ENCODE measurements at regions not wholly inside any gene's neighbourhood (a gene's known extent, or its start where the extent isn't known, plus 50 kb on each side); places are given as distances from the start of the nearest gene placed in this dataset.

- Mint-ChIP-seq H3K4me1 (peaks cover 2% of the 10 kb centered on the region), H3K27ac (no peak overlapping the region), H3K4me3 (no peak overlapping the region), H3K36me3 (ENCODE audit: low read depth) (no peaks in the 10 kb centered on the region), H3K27me3 (peaks cover 66% of the 10 kb centered on the region)
- ATAC-seq (no peak), DNase-seq (no peak)
- H3K9me3 ChIP-seq (ENCODE audit: control insufficient read depth, low read length, poor library complexity, severe bottlenecking): no peaks in the 10 kb centered on the region
These were observed 200.6 kb downstream of the PHETA1 start for GRCh38 chr12:111168009-111168900.

GRCh38 chr12:111166779-111167540 is 201.9 kb downstream of the PHETA1 start:
- peaks cover 2% of the 10 kb centered on the region for H3K4me1 Mint-ChIP-seq
- no peaks in the 10 kb centered on the region for H3K9me3 ChIP-seq (ENCODE audit: control insufficient read depth, low read length, poor library complexity, severe bottlenecking)
- no peak overlapping the region for H3K4me3 Mint-ChIP-seq
- no peak overlapping the region for H3K27ac Mint-ChIP-seq
- peaks cover 61% of the 10 kb centered on the region for H3K27me3 Mint-ChIP-seq
- ATAC-seq (no peak), DNase-seq (no peak)
- H3K36me3 Mint-ChIP-seq (ENCODE audit: low read depth): peaks cover 2% of the 10 kb centered on the region

GRCh38 chr12:111164833-111165525 is 203.9 kb downstream of the PHETA1 start:
- no peaks in the 10 kb centered on the region for H3K9me3 ChIP-seq (ENCODE audit: control insufficient read depth, low read length, poor library complexity, severe bottlenecking)
- Mint-ChIP-seq H3K4me1 (no peaks in the 10 kb centered on the region), H3K36me3 (ENCODE audit: low read depth) (peaks cover 4% of the 10 kb centered on the region), H3K27me3 (peaks cover 64% of the 10 kb centered on the region), H3K4me3 (no peak overlapping the region), H3K27ac (no peak overlapping the region)
- ATAC-seq (no peak), DNase-seq (no peak)

DNA sequence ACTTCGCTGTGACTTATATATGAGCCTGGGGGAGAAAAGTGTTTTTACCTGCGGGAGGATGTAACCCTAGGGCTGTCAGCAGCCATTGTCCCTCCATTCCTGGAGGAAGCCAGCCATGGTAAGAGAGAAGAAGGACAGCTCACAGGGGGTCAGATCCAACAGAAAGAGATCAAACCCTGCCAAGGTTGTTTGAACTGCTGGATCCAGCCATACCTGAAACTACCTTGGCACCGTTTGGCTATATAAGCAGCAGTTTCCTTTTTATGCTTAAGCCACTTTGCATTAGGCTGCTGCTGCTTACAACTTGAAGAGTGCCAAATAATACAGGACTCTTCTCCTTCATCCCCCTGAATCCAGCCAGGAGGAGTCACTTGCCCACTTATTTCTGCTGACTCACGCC is 205.5 kb downstream of the PHETA1 start:
- Mint-ChIP-seq H3K4me3 (no peak overlapping the region), H3K27me3 (peaks cover 56% of the 10 kb centered on the region), H3K27ac (no peak overlapping the region), H3K36me3 (ENCODE audit: low read depth) (peaks cover 4% of the 10 kb centered on the region), H3K4me1 (no peaks in the 10 kb centered on the region)
- ATAC-seq: no peak
- H3K9me3 ChIP-seq (ENCODE audit: control insufficient read depth, low read length, poor library complexity, severe bottlenecking): no peaks in the 10 kb centered on the region
- DNase-seq: no peak

DNA sequence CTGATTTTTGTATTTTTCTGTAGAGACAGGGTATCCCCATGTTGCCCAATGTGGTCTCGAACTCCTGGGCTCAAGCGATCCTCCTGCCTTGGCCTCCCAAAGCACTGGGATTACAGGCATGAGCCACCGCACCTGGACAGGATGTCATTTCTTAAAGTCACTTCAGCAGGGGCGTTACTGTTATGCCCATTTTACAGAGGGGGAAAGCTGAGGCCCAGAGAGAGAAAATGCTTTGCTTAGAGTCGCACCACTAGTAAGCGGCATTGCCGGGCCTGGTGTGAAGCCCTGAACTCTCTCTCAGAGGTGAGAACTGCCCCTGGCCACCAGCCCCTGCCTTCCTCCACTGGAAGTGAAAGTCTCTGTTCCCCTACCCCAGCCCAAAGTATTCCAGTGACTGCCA is 207.0 kb downstream of the PHETA1 start:
- H3K27ac Mint-ChIP-seq: no peak overlapping the region
- no peak overlapping the region for H3K4me3 Mint-ChIP-seq
- H3K4me1 Mint-ChIP-seq: peaks cover 3% of the 10 kb centered on the region
- H3K9me3 ChIP-seq (ENCODE audit: control insufficient read depth, low read length, poor library complexity, severe bottlenecking): no peaks in the 10 kb centered on the region
- ATAC-seq (no peak), DNase-seq (no peak)
- peaks cover 4% of the 10 kb centered on the region for H3K36me3 Mint-ChIP-seq (ENCODE audit: low read depth)
- H3K27me3 Mint-ChIP-seq: peaks cover 50% of the 10 kb centered on the region

DNA sequence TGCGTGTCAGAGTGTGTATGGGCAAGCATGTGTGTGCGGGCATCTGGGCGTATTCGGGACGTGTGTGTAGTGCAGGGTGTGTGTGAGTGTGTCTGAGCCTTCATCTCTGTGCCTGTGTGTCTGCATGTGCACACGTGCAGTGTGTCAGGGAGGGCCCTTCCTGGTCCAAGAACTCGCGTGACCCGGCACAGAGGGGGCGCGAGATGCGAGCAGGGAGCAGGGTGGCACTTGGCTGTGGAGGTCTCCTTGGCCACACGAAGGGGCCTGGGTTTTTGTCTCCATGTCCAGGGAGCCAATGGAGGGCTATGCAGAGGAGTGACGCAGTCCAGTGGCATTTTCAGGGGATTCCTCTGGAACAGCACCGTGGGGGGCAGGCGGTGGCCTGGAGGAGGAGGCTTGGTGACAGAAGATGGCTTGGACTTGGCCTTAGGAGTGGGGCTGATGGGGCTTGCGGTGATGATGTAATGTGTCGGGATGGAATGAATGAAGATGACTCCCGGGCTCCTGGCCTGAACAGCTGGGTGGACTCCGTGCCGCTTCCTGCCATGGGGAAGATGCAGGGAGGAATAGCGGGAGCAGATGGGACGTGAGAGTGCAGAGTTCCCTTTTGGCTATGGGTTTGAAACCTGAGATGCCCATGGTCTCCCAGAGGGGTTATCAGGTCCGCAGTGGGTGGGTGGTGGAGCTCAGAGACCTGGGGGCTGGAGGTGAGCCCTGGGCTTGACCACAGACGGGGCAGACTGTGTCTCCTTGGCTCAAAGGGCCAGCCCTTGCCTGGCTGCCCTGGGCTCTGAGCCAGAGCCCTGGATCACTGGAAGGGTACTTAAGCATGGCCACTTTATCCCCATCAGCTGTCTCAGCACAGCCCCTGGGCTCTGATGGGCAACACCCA is 208.3 kb downstream of the PHETA1 start:
- no peak overlapping the region for H3K27ac Mint-ChIP-seq
- ATAC-seq (no peak), DNase-seq (no peak)
- H3K27me3 Mint-ChIP-seq: peaks cover 45% of the 10 kb centered on the region
- no peaks in the 10 kb centered on the region for H3K9me3 ChIP-seq (ENCODE audit: control insufficient read depth, low read length, poor library complexity, severe bottlenecking)
- H3K4me1 Mint-ChIP-seq: peaks cover 3% of the 10 kb centered on the region
- no peak overlapping the region for H3K4me3 Mint-ChIP-seq
- H3K36me3 Mint-ChIP-seq (ENCODE audit: low read depth): peaks cover 4% of the 10 kb centered on the region

GRCh38 chr12:111158992-111159391 is 209.9 kb downstream of the PHETA1 start:
- peaks cover 45% of the 10 kb centered on the region for H3K27me3 Mint-ChIP-seq
- no peak for DNase-seq
- ATAC-seq: no peak
- no peak overlapping the region for H3K27ac Mint-ChIP-seq
- no peaks in the 10 kb centered on the region for H3K9me3 ChIP-seq (ENCODE audit: control insufficient read depth, low read length, poor library complexity, severe bottlenecking)
- peaks cover 4% of the 10 kb centered on the region for H3K36me3 Mint-ChIP-seq (ENCODE audit: low read depth)
- H3K4me1 Mint-ChIP-seq: peaks cover 3% of the 10 kb centered on the region
- H3K4me3 Mint-ChIP-seq: no peak overlapping the region

- Mint-ChIP-seq H3K36me3 (ENCODE audit: low read depth) (peaks cover 3% of the 10 kb centered on the region), H3K4me1 (peaks cover 3% of the 10 kb centered on the region), H3K27me3 (peaks cover 47% of the 10 kb centered on the region), H3K27ac (no peak overlapping the region), H3K4me3 (no peak overlapping the region)
- no peak for DNase-seq
- H3K9me3 ChIP-seq (ENCODE audit: control insufficient read depth, low read length, poor library complexity, severe bottlenecking): no peaks in the 10 kb centered on the region
- ATAC-seq: no peak
These were observed 211.4 kb downstream of the PHETA1 start for GRCh38 chr12:111157486-111157885.

DNA sequence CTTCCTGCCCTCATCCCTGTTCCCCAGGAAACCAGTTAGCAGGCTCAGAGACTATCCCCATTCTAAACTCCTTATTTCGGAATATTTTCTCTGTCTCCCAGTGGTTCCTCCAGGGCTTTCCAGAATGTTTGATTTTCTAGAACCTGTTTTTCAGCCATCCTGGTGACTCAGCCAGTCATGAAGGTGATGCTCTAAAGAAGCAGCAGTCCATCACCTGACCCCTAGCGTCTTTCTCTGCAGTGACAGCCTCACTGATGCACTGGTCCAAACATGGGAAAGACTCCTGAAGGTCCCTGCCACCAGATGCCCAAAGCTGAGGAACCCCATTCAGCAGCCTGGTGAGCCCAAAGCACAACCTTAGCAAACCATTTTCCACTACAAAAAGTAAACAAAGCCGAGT is 212.6 kb downstream of the PHETA1 start:
- H3K9me3 ChIP-seq (ENCODE audit: control insufficient read depth, low read length, poor library complexity, severe bottlenecking): no peaks in the 10 kb centered on the region
- DNase-seq (no peak), ATAC-seq (no peak)
- Mint-ChIP-seq H3K27me3 (peaks cover 54% of the 10 kb centered on the region), H3K4me3 (no peak overlapping the region), H3K36me3 (ENCODE audit: low read depth) (peaks cover 3% of the 10 kb centered on the region), H3K4me1 (peaks cover 3% of the 10 kb centered on the region), H3K27ac (no peak overlapping the region)

- ATAC-seq: no peak
- DNase-seq: no peak
- Mint-ChIP-seq H3K4me3 (no peak overlapping the region), H3K4me1 (peaks cover 3% of the 10 kb centered on the region), H3K27me3 (peaks cover 52% of the 10 kb centered on the region), H3K27ac (no peak overlapping the region), H3K36me3 (ENCODE audit: low read depth) (peaks cover 4% of the 10 kb centered on the region)
- no peaks in the 10 kb centered on the region for H3K9me3 ChIP-seq (ENCODE audit: control insufficient read depth, low read length, poor library complexity, severe bottlenecking)
These were observed 213.4 kb downstream of the PHETA1 start for GRCh38 chr12:111155521-111155920.

GRCh38 chr12:111155020-111155419 is 213.9 kb downstream of the PHETA1 start:
- no peak for ATAC-seq
- DNase-seq: no peak
- H3K4me1 Mint-ChIP-seq: peaks cover 3% of the 10 kb centered on the region

DNA sequence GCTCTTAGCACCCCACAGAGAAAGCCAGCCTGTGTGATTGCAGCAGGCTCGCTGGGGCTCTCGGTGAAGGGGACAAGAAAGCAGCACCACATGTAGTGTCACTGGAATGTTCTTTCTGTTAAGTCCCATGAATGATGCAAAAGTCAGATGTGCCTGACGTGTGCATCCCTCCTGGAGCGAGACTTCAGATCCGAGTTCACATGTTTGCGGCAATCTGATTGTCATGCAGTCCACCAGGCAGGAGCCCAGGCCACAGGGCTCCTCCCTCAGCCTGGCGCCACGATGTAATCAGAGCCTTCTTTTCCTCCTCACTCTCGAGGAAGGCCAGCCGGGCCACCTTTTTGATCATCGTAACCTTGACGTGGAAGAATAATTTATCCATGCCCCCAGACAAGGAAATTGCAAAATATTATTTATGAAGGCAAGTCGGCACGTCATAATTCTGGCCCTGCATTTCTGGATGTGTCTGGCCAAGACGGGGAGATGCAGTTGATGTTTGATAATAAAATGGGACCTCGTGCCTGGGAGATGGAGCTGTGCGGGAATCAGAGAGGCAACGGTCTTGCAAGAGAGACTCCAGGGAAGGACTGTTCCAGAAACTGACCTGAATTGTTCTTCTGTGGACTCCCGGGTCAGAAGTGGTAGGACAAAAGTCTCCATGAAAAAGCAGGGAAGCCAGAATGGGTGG is 214.6 kb downstream of the PHETA1 start:
- Mint-ChIP-seq H3K27ac (no peak overlapping the region), H3K27me3 (peaks cover 46% of the 10 kb centered on the region), H3K36me3 (ENCODE audit: low read depth) (peaks cover 2% of the 10 kb centered on the region), H3K4me1 (peaks cover 3% of the 10 kb centered on the region), H3K4me3 (no peak overlapping the region)
- ATAC-seq (no peak), DNase-seq (no peak)
- H3K9me3 ChIP-seq (ENCODE audit: control insufficient read depth, low read length, poor library complexity, severe bottlenecking): no peaks in the 10 kb centered on the region

More at GRCh38 chr12:111155020-111155419, 213.9 kb downstream of the PHETA1 start:
- no peaks in the 10 kb centered on the region for H3K9me3 ChIP-seq (ENCODE audit: control insufficient read depth, low read length, poor library complexity, severe bottlenecking)
- H3K36me3 Mint-ChIP-seq (ENCODE audit: low read depth): peaks cover 2% of the 10 kb centered on the region
- H3K27me3 Mint-ChIP-seq: peaks cover 47% of the 10 kb centered on the region
- no peak overlapping the region for H3K4me3 Mint-ChIP-seq
- H3K27ac Mint-ChIP-seq: no peak overlapping the region

All from T-helper 17 cell (primary cell).